GM23338 (cell line): ENCODE measurements at regions not wholly inside any gene's neighbourhood (a gene's known extent, or its start where the extent isn't known, plus 50 kb on each side); places are given as distances from the start of the nearest gene placed in this dataset.

Experiments
- ATAC-seq: fragments of 200-7000 bp; cut with Tn5 transposase; 3 replicates; pipeline ENCODE4 v1.9.1; 2020
- DNase-seq: peaks from one replicate; pipeline ENCODE4 v3.0.0-alpha.2; 2015; ENCODE audit warnings: low spot score
- H2AFZ ChIP-seq: fragments of 200-600 bp; sonication (generic); 2 replicates; pipeline ENCODE4 v1.8.0; 2016; ENCODE audit warnings: antibody characterized with exemption, mild to moderate bottlenecking, moderate library complexity
- H3F3A ChIP-seq: fragments of 200-600 bp; sonication (generic); replicated peaks from 2 replicates; pipeline ENCODE4 v1.8.0; 2017; ENCODE audit warnings: antibody characterized with exemption, mixed run types, low read depth
- H3K27ac ChIP-seq: fragments of 200-600 bp; sonication (generic); 2 replicates; pipeline ENCODE4 v1.6.1; 2016; ENCODE audit warnings: low read depth
- H3K27me3 ChIP-seq: fragments of 200-600 bp; sonication (generic); 2 replicates; pipeline ENCODE4 v1.8.0; 2016; ENCODE audit warnings: mild to moderate bottlenecking, mixed run types, moderate library complexity; ENCODE audit not compliant: insufficient read depth
- H3K36me3 ChIP-seq: fragments of 200-600 bp; sonication (generic); 2 replicates; pipeline ENCODE4 v1.8.0; 2016; ENCODE audit warnings: mild to moderate bottlenecking; ENCODE audit not compliant: insufficient read depth
- H3K4me1 ChIP-seq: fragments of 200-600 bp; sonication (generic); 2 replicates; pipeline ENCODE4 v1.8.0; 2016; ENCODE audit warnings: mild to moderate bottlenecking, moderate library complexity; ENCODE audit not compliant: insufficient read depth
- H3K4me2 ChIP-seq: fragments of 200-600 bp; sonication (generic); 2 replicates; pipeline ENCODE4 v1.7.1; 2017; ENCODE audit warnings: mixed run types
- H3K4me3 ChIP-seq: fragments of 200-600 bp; sonication (generic); 2 replicates; pipeline ENCODE4 v1.6.1; 2016; ENCODE audit warnings: mixed run types
- H3K79me2 ChIP-seq: fragments of 200-600 bp; sonication (generic); replicated peaks from 2 replicates; pipeline ENCODE4 v1.8.0; 2017; ENCODE audit warnings: mild to moderate bottlenecking; ENCODE audit not compliant: insufficient read depth
- H3K9me2 ChIP-seq: fragments of 200-600 bp; sonication (generic); 2 replicates; pipeline ENCODE4 v1.8.0; 2017; ENCODE audit not compliant: insufficient read depth
- H4K20me1 ChIP-seq: fragments of 200-600 bp; sonication (generic); replicated peaks from 2 replicates; pipeline ENCODE4 v1.8.0; 2017; ENCODE audit warnings: mild to moderate bottlenecking; ENCODE audit not compliant: insufficient read depth
- H3K27ac Mint-ChIP-seq: 2 replicates; pipeline ENCODE4 v1.8.0; 2020; ENCODE audit warnings: inconsistent platforms, mild to moderate bottlenecking, moderate library complexity, mixed read lengths
- H3K27me3 Mint-ChIP-seq: 3 replicates; pipeline ENCODE4 v1.8.0; 2022; ENCODE audit warnings: low read depth, mild to moderate bottlenecking, moderate library complexity, mixed read lengths, inconsistent platforms; ENCODE audit not compliant: insufficient read depth, poor library complexity
- H3K36me3 Mint-ChIP-seq: 3 replicates; pipeline ENCODE4 v1.8.0; 2021; ENCODE audit warnings: low read depth, mild to moderate bottlenecking, inconsistent platforms, moderate library complexity, mixed read lengths
- H3K4me1 Mint-ChIP-seq: 3 replicates; pipeline ENCODE4 v1.8.0; 2020; ENCODE audit warnings: mild to moderate bottlenecking, inconsistent platforms, mixed read lengths
- H3K4me3 Mint-ChIP-seq: 3 replicates; pipeline ENCODE4 v1.8.0; 2021; ENCODE audit warnings: moderate library complexity, mild to moderate bottlenecking, inconsistent platforms, mixed read lengths
- H3K9me3 Mint-ChIP-seq: 3 replicates; pipeline ENCODE4 v1.8.0; 2020; ENCODE audit warnings: moderate library complexity, mild to moderate bottlenecking, inconsistent platforms, mixed read lengths
- EZH2 ChIP-seq: fragments of 200-600 bp; sonication (generic); IDR thresholded peaks from one replicate; pipeline ENCODE4 v1.8.0; 2017; ENCODE audit warnings: antibody characterized with exemption, mild to moderate bottlenecking, low read depth; ENCODE audit not compliant: unreplicated experiment
- EZH2phosphoT487 ChIP-seq: fragments of 200-600 bp; sonication (generic); IDR thresholded peaks from one replicate; pipeline ENCODE4 v1.8.1; 2018; ENCODE audit warnings: antibody characterized with exemption; ENCODE audit not compliant: unreplicated experiment
- NANOG ChIP-seq: IDR thresholded peaks from 2 replicates; pipeline ENCODE4 v1.6.1; 2016; ENCODE audit warnings: antibody characterized with exemption, borderline replicate concordance
- POLR2AphosphoS5 ChIP-seq: IDR thresholded peaks from 2 replicates; pipeline ENCODE4 v1.6.1; 2016; ENCODE audit warnings: antibody characterized with exemption, low read depth
- STAT1 ChIP-seq: IDR thresholded peaks from one replicate; pipeline ENCODE4 v1.6.1; 2016; ENCODE audit warnings: antibody characterized with exemption; ENCODE audit not compliant: unreplicated experiment
- TF ChIP-seq, protein P1 (sequence below): fragments of 250-450 bp; sonication (Bioruptor Pico); IDR thresholded peaks from 2 replicates; pipeline ENCODE4 v1.5.0; 2020; ENCODE audit warnings: mild to moderate bottlenecking, moderate library complexity

- Histone ChIP-seq H3K36me3 (no peaks in the 10 kb centered on the region), H3K4me2 (no peak overlapping the region), H3K9me2 (0 out of 2 replicates have a peak, but pooled peaks cover 8% of the 10 kb centered on the region), H3K4me1 (peaks cover 8% of the 10 kb centered on the region), H3K79me2 (no peaks in the 10 kb centered on the region), H3K4me3 (no peak overlapping the region), H2AFZ (no peak overlapping the region), H4K20me1 (no peaks in the 10 kb centered on the region), H3K27me3 (no peaks in the 10 kb centered on the region), H3F3A (0 out of 2 replicates have a peak, but pooled peaks cover 3% of the 10 kb centered on the region), H3K27ac (peak overlapping the region; percentile 42; the same call in 1 of the 2 replicates)
- H3K4me1 Mint-ChIP-seq: peaks cover 18% of the 10 kb centered on the region
- H3K36me3 Mint-ChIP-seq: peaks cover 13% of the 10 kb centered on the region
- no peak overlapping the region for H3K27ac Mint-ChIP-seq
- ATAC-seq: no peak
- H3K4me3 Mint-ChIP-seq: no peak overlapping the region
- TF ChIP-seq EZH2phosphoT487: no peak
- TF ChIP-seq EZH2: no peak
- no peak for TF ChIP-seq NANOG
- no peak for TF ChIP-seq POLR2AphosphoS5
- peaks cover 11% of the 10 kb centered on the region for H3K9me3 Mint-ChIP-seq
- DNase-seq: no peak
- peaks cover 2% of the 10 kb centered on the region for H3K27me3 Mint-ChIP-seq
Measured at GRCh38 chr2:67216881-67217280, 180.3 kb upstream of the ETAA1 start.

DNA sequence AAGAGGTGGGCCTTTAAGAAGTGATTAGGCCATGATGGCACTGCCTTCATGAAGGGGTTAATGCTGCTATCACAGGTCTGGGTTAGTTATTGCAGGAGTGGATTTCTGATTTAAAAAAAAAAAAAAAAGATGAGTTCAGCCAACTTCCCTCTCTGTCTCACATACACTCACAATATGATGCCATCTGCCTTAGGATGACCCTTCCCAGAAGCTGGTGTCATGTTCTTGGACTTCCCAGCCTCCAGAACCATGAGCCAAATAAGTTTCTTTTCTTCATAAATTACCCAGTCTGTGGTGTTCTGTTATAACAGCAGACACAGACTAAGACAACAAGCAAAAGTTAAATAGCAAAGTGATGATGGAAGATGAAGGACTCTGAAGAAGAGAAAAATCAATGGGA lies 179.7 kb upstream of the ETAA1 start:
- H3K27me3 Mint-ChIP-seq: peaks cover 2% of the 10 kb centered on the region
- ATAC-seq (no peak), DNase-seq (no peak)
- Histone ChIP-seq H3K4me1 (peaks cover 8% of the 10 kb centered on the region), H4K20me1 (no peaks in the 10 kb centered on the region), H3K27ac (no peak overlapping the region; the same call in 1 of the 2 replicates), H3K36me3 (no peaks in the 10 kb centered on the region), H3K4me2 (no peak overlapping the region), H3K4me3 (no peak overlapping the region), H3F3A (0 out of 2 replicates have a peak, but pooled peaks cover 3% of the 10 kb centered on the region), H3K9me2 (0 out of 2 replicates have a peak, but pooled peaks cover 8% of the 10 kb centered on the region), H2AFZ (no peak overlapping the region), H3K27me3 (no peaks in the 10 kb centered on the region), H3K79me2 (no peaks in the 10 kb centered on the region)
- peaks cover 18% of the 10 kb centered on the region for H3K4me1 Mint-ChIP-seq
- peaks cover 13% of the 10 kb centered on the region for H3K36me3 Mint-ChIP-seq
- no peak for TF ChIP-seq STAT1
- TF ChIP-seq, protein P1, sequence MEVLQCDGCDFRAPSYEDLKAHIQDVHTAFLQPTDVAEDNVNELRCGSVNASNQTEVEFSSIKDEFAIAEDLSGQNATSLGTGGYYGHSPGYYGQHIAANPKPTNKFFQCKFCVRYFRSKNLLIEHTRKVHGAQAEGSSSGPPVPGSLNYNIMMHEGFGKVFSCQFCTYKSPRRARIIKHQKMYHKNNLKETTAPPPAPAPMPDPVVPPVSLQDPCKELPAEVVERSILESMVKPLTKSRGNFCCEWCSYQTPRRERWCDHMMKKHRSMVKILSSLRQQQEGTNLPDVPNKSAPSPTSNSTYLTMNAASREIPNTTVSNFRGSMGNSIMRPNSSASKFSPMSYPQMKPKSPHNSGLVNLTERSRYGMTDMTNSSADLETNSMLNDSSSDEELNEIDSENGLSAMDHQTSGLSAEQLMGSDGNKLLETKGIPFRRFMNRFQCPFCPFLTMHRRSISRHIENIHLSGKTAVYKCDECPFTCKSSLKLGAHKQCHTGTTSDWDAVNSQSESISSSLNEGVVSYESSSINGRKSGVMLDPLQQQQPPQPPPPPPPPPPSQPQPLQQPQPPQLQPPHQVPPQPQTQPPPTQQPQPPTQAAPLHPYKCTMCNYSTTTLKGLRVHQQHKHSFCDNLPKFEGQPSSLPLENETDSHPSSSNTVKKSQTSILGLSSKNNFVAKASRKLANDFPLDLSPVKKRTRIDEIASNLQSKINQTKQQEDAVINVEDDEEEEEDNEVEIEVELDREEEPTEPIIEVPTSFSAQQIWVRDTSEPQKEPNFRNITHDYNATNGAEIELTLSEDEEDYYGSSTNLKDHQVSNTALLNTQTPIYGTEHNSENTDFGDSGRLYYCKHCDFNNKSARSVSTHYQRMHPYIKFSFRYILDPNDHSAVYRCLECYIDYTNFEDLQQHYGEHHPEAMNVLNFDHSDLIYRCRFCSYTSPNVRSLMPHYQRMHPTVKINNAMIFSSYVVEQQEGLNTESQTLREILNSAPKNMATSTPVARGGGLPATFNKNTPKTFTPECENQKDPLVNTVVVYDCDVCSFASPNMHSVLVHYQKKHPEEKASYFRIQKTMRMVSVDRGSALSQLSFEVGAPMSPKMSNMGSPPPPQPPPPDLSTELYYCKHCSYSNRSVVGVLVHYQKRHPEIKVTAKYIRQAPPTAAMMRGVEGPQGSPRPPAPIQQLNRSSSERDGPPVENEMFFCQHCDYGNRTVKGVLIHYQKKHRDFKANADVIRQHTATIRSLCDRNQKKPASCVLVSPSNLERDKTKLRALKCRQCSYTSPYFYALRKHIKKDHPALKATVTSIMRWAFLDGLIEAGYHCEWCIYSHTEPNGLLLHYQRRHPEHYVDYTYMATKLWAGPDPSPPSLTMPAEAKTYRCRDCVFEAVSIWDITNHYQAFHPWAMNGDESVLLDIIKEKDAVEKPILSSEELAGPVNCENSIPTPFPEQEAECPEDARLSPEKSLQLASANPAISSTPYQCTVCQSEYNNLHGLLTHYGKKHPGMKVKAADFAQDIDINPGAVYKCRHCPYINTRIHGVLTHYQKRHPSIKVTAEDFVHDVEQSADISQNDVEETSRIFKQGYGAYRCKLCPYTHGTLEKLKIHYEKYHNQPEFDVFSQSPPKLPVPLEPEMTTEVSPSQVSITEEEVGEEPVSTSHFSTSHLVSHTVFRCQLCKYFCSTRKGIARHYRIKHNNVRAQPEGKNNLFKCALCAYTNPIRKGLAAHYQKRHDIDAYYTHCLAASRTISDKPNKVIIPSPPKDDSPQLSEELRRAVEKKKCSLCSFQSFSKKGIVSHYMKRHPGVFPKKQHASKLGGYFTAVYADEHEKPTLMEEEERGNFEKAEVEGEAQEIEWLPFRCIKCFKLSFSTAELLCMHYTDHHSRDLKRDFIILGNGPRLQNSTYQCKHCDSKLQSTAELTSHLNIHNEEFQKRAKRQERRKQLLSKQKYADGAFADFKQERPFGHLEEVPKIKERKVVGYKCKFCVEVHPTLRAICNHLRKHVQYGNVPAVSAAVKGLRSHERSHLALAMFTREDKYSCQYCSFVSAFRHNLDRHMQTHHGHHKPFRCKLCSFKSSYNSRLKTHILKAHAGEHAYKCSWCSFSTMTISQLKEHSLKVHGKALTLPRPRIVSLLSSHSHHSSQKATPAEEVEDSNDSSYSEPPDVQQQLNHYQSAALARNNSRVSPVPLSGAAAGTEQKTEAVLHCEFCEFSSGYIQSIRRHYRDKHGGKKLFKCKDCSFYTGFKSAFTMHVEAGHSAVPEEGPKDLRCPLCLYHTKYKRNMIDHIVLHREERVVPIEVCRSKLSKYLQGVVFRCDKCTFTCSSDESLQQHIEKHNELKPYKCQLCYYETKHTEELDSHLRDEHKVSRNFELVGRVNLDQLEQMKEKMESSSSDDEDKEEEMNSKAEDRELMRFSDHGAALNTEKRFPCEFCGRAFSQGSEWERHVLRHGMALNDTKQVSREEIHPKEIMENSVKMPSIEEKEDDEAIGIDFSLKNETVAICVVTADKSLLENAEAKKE: no peak
- H3K9me3 Mint-ChIP-seq: peaks cover 11% of the 10 kb centered on the region
- no peak overlapping the region for H3K27ac Mint-ChIP-seq
- H3K4me3 Mint-ChIP-seq: no peak overlapping the region
